SH-SY5Y (cell line): ENCODE measurements at regions not wholly inside any gene's neighbourhood (a gene's known extent, or its start where the extent isn't known, plus 50 kb on each side); places are given as distances from the start of the nearest gene placed in this dataset.

Source experiments
- GATA2 ChIP-seq: IDR thresholded peaks from 2 replicates; pipeline ENCODE4 v1.6.1; 2011; ENCODE audit warnings: mild to moderate bottlenecking, low read depth, low read length
- GATA3 ChIP-seq: IDR thresholded peaks from 2 replicates; pipeline ENCODE4 v1.6.1; 2011; ENCODE audit warnings: low read depth, mild to moderate bottlenecking, low read length, moderate library complexity

DNA sequence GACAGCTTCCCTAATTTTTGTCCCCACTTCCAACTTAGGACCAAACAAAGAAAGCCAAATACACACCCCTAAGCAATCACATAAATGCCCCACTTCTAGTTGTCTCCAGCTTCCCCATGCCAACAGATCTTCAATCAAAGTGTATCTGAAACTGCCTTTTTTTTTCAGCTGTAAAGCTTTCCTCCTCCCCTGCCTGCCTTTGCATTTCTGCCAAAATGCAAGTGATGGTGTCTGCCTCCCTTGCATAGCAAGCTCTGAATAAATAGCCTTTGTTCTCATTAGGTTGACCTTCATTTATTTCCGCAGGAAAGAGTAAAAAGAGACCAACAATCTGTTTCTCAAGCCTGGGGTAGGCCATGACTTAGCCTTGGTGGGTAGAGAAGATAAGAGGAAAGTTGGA is 459.4 kb downstream of the GPAM start:
- TF ChIP-seq GATA3 (no peak), GATA2 (no peak)
